ENCODE measurements at regions not wholly inside any gene's neighbourhood (a gene's known extent, or its start where the extent isn't known, plus 50 kb on each side); places are given as distances from the start of the nearest gene placed in this dataset.

- intact Hi-C loops (cut with DNase I; ENCODE audit: low total_unique reads) = no loop called here
- WGBS, 2 donors = 43 to 45% methylated on average over 1 of the region's 1 CpG
Measured at GRCh38 chr9:27954858-27955257, 381.6 kb upstream of the C9orf72 start.

DNA sequence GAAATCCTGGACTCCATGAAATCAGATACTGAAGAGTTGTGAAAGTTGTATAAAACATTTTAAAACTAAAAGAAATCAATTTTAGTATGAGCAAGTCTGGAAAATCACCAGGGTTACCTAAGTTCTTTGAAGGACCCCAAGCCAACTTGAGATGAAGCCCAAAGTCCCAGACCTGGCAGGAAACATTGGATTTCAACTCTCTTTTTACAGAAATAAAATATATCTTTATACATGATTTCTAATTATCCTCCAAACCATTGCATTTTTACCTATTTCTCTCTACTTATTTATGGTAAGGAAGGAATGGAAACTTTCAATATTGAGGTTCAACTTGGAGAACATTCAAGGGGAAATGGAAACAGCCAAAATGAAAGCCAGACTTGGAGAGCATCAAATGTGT, 390.6 kb upstream of the C9orf72 start:
- Histone ChIP-seq H3K4me3 (no peak overlapping the region), H3K4me1 (no peaks in the 10 kb centered on the region), H3K27me3 (no peaks in the 10 kb centered on the region), H3K9me3 (no peaks in the 10 kb centered on the region), H3K27ac (no peak overlapping the region), H3K36me3 (ENCODE audit: low read depth, missing control alignments) (no peaks in the 10 kb centered on the region)
- DNase-seq = no peak
- intact Hi-C loops (cut with DNase I; ENCODE audit: low total_unique reads) = no loop called here
- TF ChIP-seq, protein P1, sequence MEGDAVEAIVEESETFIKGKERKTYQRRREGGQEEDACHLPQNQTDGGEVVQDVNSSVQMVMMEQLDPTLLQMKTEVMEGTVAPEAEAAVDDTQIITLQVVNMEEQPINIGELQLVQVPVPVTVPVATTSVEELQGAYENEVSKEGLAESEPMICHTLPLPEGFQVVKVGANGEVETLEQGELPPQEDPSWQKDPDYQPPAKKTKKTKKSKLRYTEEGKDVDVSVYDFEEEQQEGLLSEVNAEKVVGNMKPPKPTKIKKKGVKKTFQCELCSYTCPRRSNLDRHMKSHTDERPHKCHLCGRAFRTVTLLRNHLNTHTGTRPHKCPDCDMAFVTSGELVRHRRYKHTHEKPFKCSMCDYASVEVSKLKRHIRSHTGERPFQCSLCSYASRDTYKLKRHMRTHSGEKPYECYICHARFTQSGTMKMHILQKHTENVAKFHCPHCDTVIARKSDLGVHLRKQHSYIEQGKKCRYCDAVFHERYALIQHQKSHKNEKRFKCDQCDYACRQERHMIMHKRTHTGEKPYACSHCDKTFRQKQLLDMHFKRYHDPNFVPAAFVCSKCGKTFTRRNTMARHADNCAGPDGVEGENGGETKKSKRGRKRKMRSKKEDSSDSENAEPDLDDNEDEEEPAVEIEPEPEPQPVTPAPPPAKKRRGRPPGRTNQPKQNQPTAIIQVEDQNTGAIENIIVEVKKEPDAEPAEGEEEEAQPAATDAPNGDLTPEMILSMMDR (IDR thresholded peaks at IDR 0.05) = no peak
- TF ChIP-seq POLR2A (IDR thresholded peaks at IDR 0.05) = no peak

More at GRCh38 chr9:27954858-27955257, 381.6 kb upstream of the C9orf72 start:
- Histone ChIP-seq H3K4me1 (no peaks in the 10 kb centered on the region), H3K9me3 (no peaks in the 10 kb centered on the region), H3K27ac (no peak overlapping the region), H3K36me3 (ENCODE audit: low read depth, missing control alignments) (no peaks in the 10 kb centered on the region), H3K4me3 (no peak overlapping the region), H3K27me3 (no peaks in the 10 kb centered on the region)
- TF ChIP-seq POLR2A (IDR thresholded peaks at IDR 0.05) = no peak
- TF ChIP-seq, protein P1 (IDR thresholded peaks at IDR 0.05) = no peak
- DNase-seq = no peak

- Histone ChIP-seq H3K4me1 (no peaks in the 10 kb centered on the region), H3K27ac (no peak overlapping the region), H3K36me3 (ENCODE audit: low read depth, missing control alignments) (no peaks in the 10 kb centered on the region), H3K4me3 (no peak overlapping the region), H3K27me3 (no peaks in the 10 kb centered on the region), H3K9me3 (no peaks in the 10 kb centered on the region)
- DNase-seq = no peak
- 75 to 79% methylated on average over 2 of the region's 2 CpGs for WGBS, 2 donors
- intact Hi-C loops (cut with DNase I; ENCODE audit: low total_unique reads) = no loop called here
- TF ChIP-seq POLR2A (IDR thresholded peaks at IDR 0.05) = no peak
- TF ChIP-seq, protein P1 (IDR thresholded peaks at IDR 0.05) = no peak
Measured at GRCh38 chr9:27967210-27967609, 393.9 kb upstream of the C9orf72 start.

DNA sequence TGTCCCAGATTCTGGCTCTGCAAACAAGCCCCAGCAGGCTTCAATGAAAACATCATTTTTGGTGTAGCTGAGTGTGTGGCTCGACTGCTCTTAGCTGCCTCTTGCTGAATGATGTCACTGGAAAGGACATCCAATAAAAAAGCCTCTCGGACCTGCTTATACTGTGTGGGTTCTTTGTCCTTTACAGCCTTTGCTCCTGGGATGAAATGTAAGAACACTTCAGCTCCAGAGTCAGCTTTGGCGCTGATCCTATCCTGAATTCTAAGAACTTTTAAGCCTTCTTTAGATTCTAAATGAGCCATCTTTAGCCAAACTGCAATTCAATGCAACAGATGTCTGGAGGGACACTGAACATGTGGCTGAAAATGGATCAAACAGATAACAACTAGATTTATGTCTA, 404.6 kb upstream of the C9orf72 start:
- Histone ChIP-seq H3K4me3 (no peak overlapping the region), H3K36me3 (ENCODE audit: low read depth, missing control alignments) (no peaks in the 10 kb centered on the region), H3K27me3 (no peaks in the 10 kb centered on the region), H3K4me1 (no peaks in the 10 kb centered on the region), H3K27ac (no peak overlapping the region), H3K9me3 (no peaks in the 10 kb centered on the region)
- intact Hi-C loops (cut with DNase I; ENCODE audit: low total_unique reads) = no loop called here
- TF ChIP-seq, protein P1 (IDR thresholded peaks at IDR 0.05) = no peak
- no peak for TF ChIP-seq POLR2A (IDR thresholded peaks at IDR 0.05)
- 45 to 51% methylated on average over 3 of the region's 3 CpGs for WGBS, 2 donors
- DNase-seq = no peak

DNA sequence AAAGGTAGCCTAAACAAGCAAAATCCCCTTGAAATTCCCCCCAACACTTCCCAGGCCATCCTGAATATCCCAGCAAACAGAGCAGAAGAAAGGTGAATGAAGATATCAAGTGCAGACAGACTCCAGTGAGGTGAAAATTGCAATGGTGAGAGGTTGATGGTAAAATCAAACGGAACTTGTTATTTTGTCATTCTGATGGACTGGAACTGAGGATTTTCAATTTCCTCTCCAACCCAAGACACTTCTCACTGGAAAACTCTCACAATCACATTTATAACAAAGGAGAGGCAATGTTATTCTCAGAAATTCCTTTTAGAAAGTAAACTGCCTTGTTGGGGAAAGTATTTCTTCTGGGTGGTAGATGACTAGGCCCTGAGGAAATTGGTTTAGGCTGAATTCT, 412.4 kb upstream of the C9orf72 start:
- 86 to 92% methylated on average over 1 of the region's 1 CpG for WGBS, 2 donors
- no peaks in the 10 kb centered on the region for H3K9me3 ChIP-seq
- intact Hi-C loops (cut with DNase I; ENCODE audit: low total_unique reads) = no loop called here
- H3K36me3 ChIP-seq (ENCODE audit: low read depth, missing control alignments) = no peaks in the 10 kb centered on the region
- TF ChIP-seq, protein P1 (IDR thresholded peaks at IDR 0.05) = no peak
- no peak for TF ChIP-seq POLR2A (IDR thresholded peaks at IDR 0.05)
- no peaks in the 10 kb centered on the region for H3K27me3 ChIP-seq
- H3K4me1 ChIP-seq = no peaks in the 10 kb centered on the region
- DNase-seq = no peak
- H3K27ac ChIP-seq = no peak overlapping the region
- H3K4me3 ChIP-seq = no peak overlapping the region

Data from testis (tissue), 2 donors.